GM21619 (cell line): ENCODE measurements at regions not wholly inside any gene's neighbourhood (a gene's known extent, or its start where the extent isn't known, plus 50 kb on each side); places are given as distances from the start of the nearest gene placed in this dataset.
A peak's percentile ranks its signal among the peaks of the same experiment; 100 is the strongest.
"Not testable (repeated sequence)": the region's sequence is repeated elsewhere in the genome, so short reads cannot be mapped to it uniquely, and the experiment has no call there.

Source experiments
- ATAC-seq: cut with Tn5 transposase; IDR thresholded peaks from one replicate; pipeline ENCODE4 v1.9.1; 2021; ENCODE audit not compliant: unreplicated experiment

- no peak for ATAC-seq
Observed at GRCh38 chr15:92705764-92706163, 50.2 kb upstream of the FAM174B start.

GRCh38 chr15:92706201-92706600 lies 50.6 kb upstream of the FAM174B start:
- ATAC-seq, result no peak

GRCh38 chr15:92707880-92708551 lies 52.4 kb upstream of the FAM174B start:
- no peak for ATAC-seq

- no peak for ATAC-seq
Observed at GRCh38 chr15:92708635-92709034, 53.1 kb upstream of the FAM174B start.

GRCh38 chr15:92709110-92709790 lies 53.7 kb upstream of the FAM174B start:
- ATAC-seq, result no peak

GRCh38 chr15:92711457-92711831 lies 55.9 kb upstream of the FAM174B start:
- ATAC-seq, result no peak

- ATAC-seq, result peak; percentile 19
Observed at GRCh38 chr15:92714077-92714476, 58.5 kb upstream of the FAM174B start.

GRCh38 chr15:92714477-92715401 lies 59.2 kb upstream of the FAM174B start:
- peak; percentile 90 for ATAC-seq

- no peak for ATAC-seq
Observed at GRCh38 chr15:92715758-92716157, 60.2 kb upstream of the FAM174B start.

GRCh38 chr15:92719021-92719420 lies 63.4 kb upstream of the FAM174B start:
- ATAC-seq, result no peak

- ATAC-seq, result no peak
Observed at GRCh38 chr15:92724144-92724543, 68.6 kb upstream of the FAM174B start.

- no peak for ATAC-seq
Observed at GRCh38 chr15:92725171-92725570, 69.6 kb upstream of the FAM174B start.

- ATAC-seq, result no peak
Observed at GRCh38 chr15:92728266-92728665, 72.7 kb upstream of the FAM174B start.

- no peak for ATAC-seq
Observed at GRCh38 chr15:92733090-92733933, 77.7 kb upstream of the FAM174B start.

GRCh38 chr15:92733934-92734521 lies 78.5 kb upstream of the FAM174B start:
- no peak for ATAC-seq

GRCh38 chr15:92739246-92739645 lies 83.7 kb upstream of the FAM174B start:
- not testable (repeated sequence) for ATAC-seq

- no peak for ATAC-seq
Observed at GRCh38 chr15:92745845-92746271, 90.3 kb upstream of the FAM174B start.

- ATAC-seq, result no peak
Observed at GRCh38 chr15:92747047-92747446, 91.5 kb upstream of the FAM174B start.

- ATAC-seq, result no peak
Observed at GRCh38 chr15:92749216-92749615, 93.6 kb upstream of the FAM174B start.

GRCh38 chr15:92749946-92750345 lies 94.4 kb upstream of the FAM174B start:
- no peak for ATAC-seq
